Gastroesophageal sphincter (tissue), 3 donors: ENCODE measurements at regions not wholly inside any gene's neighbourhood (a gene's known extent, or its start where the extent isn't known, plus 50 kb on each side); places are given as distances from the start of the nearest gene placed in this dataset.

ENCODE experiments used
- CTCF ChIP-seq, 4 experiments: fragments of 200-600 bp in 2 of 4; fragments of 450-650 bp in 2 of 4; sonication (generic) in 1 of 4; IDR thresholded peaks; one replicate each; pipeline ENCODE4 v1.5.1; 2017 to 2019; ENCODE audit warnings: antibody characterized with exemption in 4 of 4, mild to moderate bottlenecking in 2 of 4, moderate library complexity in 2 of 4
- EP300 ChIP-seq: sonication (generic); formaldehyde crosslinking; IDR thresholded peaks from one replicate; pipeline ENCODE4 v1.6.1; 2017; ENCODE audit warnings: antibody characterized with exemption, mild to moderate bottlenecking
- POLR2A ChIP-seq, 2 donors: fragments of 450-650 bp; IDR thresholded peaks; one replicate each; pipeline ENCODE4 v1.6.1; 2017; ENCODE audit warnings: antibody characterized with exemption in 2 of 2, mild to moderate bottlenecking in 2 of 2, moderate library complexity in 1 of 2

- TF ChIP-seq CTCF (IDR thresholded peaks at IDR 0.05), result no peak
- no peak for TF ChIP-seq POLR2A (IDR thresholded peaks at IDR 0.05)
- TF ChIP-seq EP300, result no peak
These were observed 65.1 kb upstream of the NEBL start for GRCh38 chr10:20962165-20962564.
